IMR-90 (cell line): ENCODE measurements at regions not wholly inside any gene's neighbourhood (a gene's known extent, or its start where the extent isn't known, plus 50 kb on each side); places are given as distances from the start of the nearest gene placed in this dataset.

Experiments used
- CEBPB ChIP-seq: IDR thresholded peaks from 2 replicates; pipeline ENCODE4 v1.6.1; 2012; ENCODE audit warnings: low read depth, low read length, improper control_type of control experiment
- CHD1 ChIP-seq: IDR thresholded peaks from 2 replicates; pipeline ENCODE4 v1.6.1; 2012; ENCODE audit warnings: low read depth, low read length, improper control_type of control experiment
- FOS ChIP-seq: fragments of 150-350 bp; IDR thresholded peaks from 2 replicates; pipeline ENCODE4 v1.6.1; 2016; ENCODE audit warnings: low read depth, low read length
- NFE2L2 ChIP-seq: fragments of 150-350 bp; IDR thresholded peaks from 2 replicates; pipeline ENCODE4 v1.6.1; 2016; ENCODE audit warnings: low read depth, mild to moderate bottlenecking, low read length
- POLR2A ChIP-seq: IDR thresholded peaks from 2 replicates; pipeline ENCODE4 v1.6.1; 2012; ENCODE audit warnings: mild to moderate bottlenecking, low read depth, low read length
- RAD21 ChIP-seq: IDR thresholded peaks from 2 replicates; pipeline ENCODE4 v1.6.1; 2012; ENCODE audit warnings: low read length, improper control_type of control experiment
- RCOR1 ChIP-seq: IDR thresholded peaks from 2 replicates; pipeline ENCODE4 v1.6.1; 2012; ENCODE audit warnings: mild to moderate bottlenecking, low read length, improper control_type of control experiment; ENCODE audit not compliant: insufficient replicate concordance
- RFX5 ChIP-seq: IDR thresholded peaks from 2 replicates; pipeline ENCODE4 v1.8.0; 2012; ENCODE audit warnings: low read depth, mild to moderate bottlenecking, low read length, moderate library complexity
- SMC3 ChIP-seq: fragments of 150-350 bp; IDR thresholded peaks from 2 replicates; pipeline ENCODE4 v1.6.1; 2016; ENCODE audit warnings: low read depth, mild to moderate bottlenecking, antibody characterized with exemption, low read length, moderate library complexity
- USF2 ChIP-seq: fragments of 150-350 bp; IDR thresholded peaks from 2 replicates; pipeline ENCODE4 v1.6.1; 2017; ENCODE audit warnings: mild to moderate bottlenecking, antibody characterized with exemption, low read length, low read depth
- TF ChIP-seq, protein P1 (sequence below): conservative IDR thresholded peaks from 2 replicates; pipeline ENCODE4 v1.5.1; 2012; ENCODE audit warnings: mild to moderate bottlenecking, low read depth, low read length, improper control_type of control experiment

- TF ChIP-seq RFX5 (no peak), RCOR1 (no peak), POLR2A (no peak), CEBPB (peak; percentile 79), FOS (no peak), SMC3 (no peak), NFE2L2 (no peak), RAD21 (no peak), CHD1 (no peak), USF2 (no peak)
- TF ChIP-seq, protein P1, sequence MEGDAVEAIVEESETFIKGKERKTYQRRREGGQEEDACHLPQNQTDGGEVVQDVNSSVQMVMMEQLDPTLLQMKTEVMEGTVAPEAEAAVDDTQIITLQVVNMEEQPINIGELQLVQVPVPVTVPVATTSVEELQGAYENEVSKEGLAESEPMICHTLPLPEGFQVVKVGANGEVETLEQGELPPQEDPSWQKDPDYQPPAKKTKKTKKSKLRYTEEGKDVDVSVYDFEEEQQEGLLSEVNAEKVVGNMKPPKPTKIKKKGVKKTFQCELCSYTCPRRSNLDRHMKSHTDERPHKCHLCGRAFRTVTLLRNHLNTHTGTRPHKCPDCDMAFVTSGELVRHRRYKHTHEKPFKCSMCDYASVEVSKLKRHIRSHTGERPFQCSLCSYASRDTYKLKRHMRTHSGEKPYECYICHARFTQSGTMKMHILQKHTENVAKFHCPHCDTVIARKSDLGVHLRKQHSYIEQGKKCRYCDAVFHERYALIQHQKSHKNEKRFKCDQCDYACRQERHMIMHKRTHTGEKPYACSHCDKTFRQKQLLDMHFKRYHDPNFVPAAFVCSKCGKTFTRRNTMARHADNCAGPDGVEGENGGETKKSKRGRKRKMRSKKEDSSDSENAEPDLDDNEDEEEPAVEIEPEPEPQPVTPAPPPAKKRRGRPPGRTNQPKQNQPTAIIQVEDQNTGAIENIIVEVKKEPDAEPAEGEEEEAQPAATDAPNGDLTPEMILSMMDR = no peak
Observed at GRCh38 chr5:54772231-54772630, 213.2 kb downstream of the ESM1 start.
